Fibroblast of upper back skin (primary cell): ENCODE measurements at regions not wholly inside any gene's neighbourhood (a gene's known extent, or its start where the extent isn't known, plus 50 kb on each side); places are given as distances from the start of the nearest gene placed in this dataset.

Experiments used
- DNase-seq: peaks from one replicate; pipeline ENCODE4 v3.0.0-alpha.2; 2013

DNA sequence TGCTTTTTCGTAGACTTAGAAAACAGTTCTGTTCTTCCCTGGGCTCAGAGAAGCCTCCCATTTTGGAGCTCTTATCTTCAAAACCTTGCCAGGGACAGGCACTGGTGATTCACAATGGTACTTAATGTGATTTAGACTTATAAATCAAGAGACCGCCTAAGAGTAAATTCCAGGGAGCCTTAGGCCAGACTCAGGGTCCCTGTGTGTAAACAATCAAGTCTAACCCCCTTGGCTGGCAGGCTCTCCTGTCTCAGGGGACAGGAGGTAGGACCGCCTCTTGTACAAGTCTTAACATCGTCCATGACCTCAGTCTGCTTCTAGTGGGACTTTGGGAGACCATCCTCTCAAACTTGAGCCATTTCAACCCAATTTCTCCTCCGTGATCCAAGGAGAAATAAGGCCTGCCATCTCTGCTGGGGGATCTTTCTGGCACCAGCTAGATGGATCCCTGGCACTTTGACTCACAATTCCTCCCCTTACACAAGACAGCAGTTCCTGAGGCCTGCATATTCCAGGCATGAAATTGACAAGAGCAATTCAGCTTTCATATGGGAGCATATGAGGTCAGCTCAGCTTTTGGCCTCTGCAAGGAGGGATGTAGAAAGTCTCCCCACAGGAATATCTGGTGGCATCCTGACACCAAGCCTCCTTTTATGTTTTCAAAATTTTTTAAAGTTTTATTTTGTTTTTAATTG lies 487.0 kb downstream of the TNS1 start:
- DNase-seq, result no peak

DNA sequence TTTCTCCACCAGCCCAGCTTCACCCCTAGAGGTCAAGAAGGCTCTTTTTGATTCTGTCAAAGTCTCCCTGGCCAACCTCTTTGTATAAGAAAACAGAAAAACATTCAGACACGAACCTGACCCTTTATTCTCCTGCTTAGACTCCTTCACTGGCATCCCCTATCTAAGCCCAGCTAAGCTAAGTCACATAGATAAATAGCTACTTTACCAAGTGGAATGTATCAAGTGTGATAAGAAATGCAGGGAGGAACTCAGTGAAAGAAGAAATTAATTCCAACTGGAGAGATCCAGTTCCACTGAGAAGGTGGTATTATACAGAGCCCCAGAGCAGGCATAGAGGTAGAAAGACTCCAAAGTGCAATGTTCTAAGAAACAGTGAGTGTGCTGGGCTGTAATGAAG lies 489.5 kb downstream of the TNS1 start:
- DNase-seq, result no peak

DNA sequence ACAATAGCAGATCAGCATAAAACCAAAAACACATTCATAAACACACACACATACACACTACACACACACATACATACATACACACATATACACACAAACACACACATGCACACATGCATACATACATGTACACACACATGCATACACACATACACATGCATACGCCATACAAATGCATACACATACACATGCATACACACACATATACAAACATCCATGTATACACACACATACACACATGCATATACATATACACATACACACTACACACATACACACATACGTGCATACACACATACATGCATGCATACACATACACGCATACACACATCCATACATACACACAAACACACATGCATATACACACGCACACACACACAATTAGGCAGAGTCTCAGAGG lies 490.1 kb downstream of the TNS1 start:
- DNase-seq, result no peak

DNA sequence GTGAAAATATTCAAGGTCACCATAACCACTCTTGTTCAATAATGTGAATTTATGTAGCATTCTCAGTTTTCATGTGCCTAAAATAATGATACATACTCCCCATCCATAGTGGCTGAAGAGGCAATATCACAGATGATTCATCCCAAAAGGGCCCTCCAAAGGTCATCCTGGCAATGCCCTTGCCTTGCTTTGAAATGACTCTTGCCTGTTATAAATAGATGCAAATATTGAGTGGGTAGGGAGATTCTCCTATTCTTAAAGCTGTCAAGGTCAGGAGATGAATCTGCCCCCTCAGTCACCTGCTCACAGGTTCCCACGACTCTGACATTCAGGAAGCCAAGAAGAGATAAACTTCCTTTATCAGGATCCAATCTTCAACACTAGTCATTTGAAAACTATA lies 490.5 kb downstream of the TNS1 start:
- DNase-seq, result no peak

DNA sequence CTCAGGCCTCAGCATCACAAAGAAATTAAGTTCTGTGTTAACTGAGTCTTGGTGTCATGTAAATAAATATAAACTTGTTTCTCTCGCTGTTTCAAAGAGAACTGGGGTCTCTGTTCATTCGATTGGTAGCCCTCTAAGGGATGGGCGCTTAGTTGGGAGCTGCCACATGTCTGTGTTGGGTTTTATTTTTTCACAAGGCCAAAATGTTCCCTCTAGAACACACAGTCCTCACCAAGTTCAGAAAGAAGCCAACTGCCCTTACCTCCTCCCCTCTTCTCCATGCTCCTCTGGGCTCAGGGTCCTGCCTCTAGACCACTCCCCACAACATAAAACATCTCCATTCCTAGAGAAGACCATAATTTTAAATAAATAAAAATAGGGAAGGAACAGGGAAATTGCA lies 490.9 kb downstream of the TNS1 start:
- no peak for DNase-seq

DNA sequence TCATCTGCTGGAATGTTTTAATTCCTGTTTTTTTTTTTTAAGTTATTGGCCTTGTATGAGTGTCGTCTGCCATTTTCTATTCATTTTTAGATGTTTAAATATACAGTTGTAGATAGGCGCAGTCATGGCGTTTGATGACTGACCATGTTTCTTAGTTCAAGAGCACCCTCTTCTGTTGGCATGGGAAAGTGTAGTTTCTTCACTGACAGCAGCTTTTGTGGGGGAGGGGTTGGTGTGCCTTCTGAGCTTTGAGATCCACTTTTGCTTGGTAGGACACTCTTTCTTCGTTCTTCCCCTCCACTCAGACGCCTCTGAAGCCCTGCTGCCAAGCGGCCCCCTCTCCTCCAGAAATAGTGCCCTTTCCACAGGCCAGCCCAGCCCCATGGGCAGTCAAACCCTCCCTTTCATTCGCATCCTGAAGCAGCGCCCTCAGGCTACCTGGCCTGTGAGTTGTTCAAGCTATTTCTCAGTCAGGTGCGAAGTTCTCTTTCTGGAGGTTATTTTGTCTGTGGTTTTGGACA lies 492.0 kb downstream of the TNS1 start:
- peak; percentile 89 for DNase-seq

DNA sequence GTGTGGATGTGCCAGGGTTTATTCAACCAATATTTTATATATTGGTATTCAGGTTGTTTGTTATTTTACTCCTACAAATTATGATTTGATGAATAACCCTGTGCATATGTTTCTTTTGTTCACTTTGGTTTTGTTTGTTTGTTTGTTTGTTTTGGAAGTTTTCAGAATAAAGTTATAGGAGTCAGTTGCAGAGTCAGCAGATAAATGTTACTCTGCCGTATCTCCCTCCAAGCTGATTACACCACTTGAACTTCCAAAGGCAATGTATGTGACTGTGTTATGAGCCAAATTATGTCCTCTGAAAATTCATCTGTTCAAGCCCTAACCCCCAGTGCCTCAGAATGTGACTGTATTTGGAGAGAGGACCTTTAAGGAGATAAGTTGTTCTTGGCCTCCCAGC lies 497.5 kb downstream of the TNS1 start:
- DNase-seq, result no peak

DNA sequence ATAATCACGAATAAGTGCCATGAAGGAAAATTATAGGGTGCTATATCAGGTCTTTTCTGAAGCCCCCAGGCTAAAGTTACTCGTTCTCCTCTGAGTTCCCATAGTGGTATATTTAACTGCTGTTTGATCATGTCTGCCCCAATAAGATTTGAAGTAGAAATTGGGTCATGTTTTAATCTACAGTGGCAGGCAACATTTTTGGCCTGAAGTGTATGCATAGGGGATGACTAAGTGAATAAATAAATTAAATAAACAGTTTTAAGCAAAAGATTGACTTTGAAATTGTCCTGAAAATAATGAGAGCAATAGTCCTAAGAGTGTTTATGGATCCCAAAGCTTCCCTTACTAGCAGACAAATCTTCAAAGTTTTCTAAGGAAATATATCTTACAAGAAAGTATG lies 500.9 kb downstream of the TNS1 start:
- DNase-seq, result no peak

DNA sequence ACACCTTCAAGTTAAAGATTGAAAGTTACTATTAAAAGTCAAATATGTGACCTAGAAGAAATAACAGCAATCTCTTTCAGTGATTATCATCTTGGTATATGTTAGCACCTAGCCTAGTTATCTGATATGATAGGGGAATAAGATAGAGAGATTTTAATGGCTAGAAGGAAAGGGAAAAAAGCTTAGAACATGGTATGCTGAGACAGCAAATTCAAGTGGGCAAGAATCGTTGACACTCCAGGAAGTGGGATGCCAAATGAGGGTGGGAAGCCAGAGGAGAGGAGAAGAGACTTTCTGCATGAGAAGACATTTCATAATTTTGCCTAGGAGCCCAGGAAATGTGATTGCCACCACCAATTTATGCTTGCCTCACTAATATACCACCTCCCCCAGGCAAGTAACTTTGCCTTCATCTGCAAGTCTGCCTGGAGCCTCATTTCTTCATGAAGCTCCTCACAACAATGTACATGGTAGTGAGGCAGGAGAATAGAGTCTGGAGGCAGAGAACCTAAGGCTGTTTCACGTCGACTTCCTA lies 504.9 kb downstream of the TNS1 start:
- no peak for DNase-seq

DNA sequence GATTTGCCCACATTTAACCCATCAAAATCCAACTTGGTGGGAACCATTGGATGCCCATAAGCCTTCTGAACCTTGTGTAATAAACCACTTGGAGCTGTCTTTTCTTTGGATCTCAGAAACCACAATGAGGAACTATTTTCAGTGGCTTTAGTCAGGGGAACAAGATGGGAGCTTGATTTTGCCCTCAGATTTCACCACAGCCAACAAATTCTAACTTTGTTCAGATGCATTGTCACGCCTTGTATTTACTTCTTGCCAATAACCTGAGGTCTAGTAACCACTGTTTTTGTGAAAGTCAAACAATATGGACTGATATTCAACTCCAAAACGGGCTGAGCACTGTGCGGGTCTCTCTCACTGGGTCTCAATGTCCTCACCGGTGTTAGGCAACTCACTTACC lies 508.2 kb downstream of the TNS1 start:
- no peak for DNase-seq

DNA sequence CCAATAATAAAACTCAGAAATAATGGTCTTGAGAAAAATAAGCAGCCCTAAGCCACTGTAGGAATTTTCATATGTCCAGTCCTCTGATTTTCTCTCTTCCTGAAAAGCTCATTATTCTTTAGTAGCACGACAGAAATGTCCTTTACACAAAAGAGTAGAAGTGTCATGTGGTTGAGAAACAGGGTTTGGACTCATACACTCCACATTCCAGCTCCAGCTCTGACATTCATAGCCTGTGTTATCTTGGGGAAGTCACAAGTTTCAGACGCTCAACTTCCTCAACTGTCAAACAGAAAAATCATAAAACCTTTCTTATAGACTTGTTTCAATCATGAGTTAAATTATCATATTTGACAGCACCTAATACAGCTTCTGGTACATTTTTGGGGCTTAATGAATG lies 511.5 kb downstream of the TNS1 start:
- no peak for DNase-seq

DNA sequence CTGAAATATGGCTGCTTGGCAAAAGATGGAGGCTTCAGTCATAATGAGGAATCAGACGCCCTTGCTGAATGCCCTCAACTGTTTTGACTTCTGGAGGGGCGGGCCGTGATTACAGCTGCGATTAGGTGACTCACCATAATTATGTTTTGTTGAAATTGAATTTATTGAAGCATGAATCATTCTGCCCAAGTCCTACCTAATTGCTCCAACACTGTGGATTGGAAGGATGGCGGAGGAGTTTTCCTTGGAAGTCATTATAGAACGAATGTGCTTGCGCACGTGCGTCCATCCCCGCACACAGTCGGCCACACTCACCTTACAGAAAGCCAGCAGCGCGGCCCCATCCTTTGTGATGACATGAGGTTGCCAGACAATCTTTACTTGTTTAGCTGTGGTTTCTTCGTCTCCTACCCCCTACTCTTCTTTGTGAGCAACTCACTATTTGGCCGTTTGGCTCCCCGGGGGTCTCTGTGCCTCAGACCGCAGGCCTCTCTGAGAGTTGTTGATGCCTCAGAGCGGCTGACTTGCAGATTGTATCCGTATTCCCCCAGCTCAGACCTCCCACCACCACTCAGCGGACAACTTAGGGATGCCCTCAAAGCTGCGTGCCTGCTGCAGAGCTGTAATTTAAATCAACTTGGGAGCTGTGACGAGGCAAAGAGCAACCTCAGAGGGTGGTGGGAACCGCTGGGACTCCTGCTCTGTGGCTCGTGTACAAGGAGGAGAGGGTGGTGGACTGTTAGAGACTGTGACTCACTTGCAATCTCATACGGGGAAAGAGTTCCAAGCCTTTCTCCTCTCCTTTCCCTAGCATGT lies 513.4 kb downstream of the TNS1 start:
- DNase-seq, result peak; percentile 83

DNA sequence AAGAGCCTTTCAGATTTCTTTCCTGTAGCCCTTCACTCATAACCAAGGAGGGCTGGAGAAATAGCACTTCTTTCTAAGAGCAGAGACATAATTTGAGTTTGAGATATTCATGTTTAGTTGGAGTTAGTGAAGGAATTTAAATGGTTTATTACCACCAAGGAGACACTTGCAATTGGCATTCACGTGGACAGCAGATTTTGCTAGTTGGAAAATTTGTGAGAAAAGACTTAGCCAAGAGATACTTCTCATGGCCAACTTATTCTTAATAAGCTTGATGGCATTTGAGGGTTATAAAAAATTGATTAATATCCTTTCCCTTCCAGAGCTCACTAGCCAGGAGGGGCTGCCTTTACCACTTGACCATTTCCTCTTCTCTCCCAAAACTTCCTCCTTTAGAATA lies 518.7 kb downstream of the TNS1 start:
- DNase-seq, result no peak

DNA sequence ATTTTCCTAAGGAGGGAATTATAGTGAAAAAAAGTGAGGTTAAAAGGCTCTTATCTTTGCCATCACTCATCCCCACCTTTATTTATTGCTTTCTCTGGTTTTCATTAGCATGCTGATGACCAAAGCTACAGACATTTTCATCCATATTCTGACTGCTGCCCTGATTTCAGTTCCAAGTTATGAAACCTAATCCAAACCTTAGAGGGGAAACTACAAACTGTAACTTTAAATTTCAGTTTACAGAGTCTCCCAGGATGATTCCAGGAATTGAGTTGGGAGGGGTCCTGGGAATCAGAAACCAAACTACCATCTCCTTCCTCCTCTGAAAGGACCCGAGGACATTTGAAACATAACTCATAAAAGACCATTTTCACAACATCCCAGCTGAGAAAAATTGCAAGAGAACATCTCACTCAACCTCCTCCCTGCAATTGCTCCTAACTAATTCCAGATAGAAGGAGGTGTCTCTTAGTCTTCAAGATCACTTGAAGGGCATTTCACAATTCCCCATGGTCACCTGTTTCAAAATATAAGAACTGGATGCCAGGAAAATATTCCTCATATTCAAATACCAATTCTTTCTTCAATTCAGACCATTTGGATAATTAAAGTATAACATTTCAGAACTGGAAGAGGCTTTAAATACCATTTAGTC lies 520.6 kb downstream of the TNS1 start:
- peak; percentile 62 for DNase-seq

DNA sequence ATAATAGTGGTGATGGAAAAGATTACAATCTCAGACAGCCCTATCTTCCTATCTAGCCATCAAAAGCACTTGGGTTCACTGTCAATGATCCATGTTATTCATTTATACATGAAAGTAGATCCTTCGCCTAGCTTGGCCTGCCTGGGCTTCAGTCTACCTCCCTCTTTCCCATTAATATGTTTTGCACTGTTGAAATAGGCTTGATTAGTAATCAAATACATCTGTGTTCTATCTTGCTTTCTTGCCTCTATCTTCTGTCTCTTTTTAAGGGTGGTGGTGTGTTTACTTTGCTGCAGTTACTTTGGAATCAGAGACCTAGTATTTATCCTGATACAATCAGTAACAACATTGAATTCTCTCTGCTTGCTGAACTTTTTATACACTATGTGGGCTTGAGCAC lies 521.2 kb downstream of the TNS1 start:
- no peak for DNase-seq

DNA sequence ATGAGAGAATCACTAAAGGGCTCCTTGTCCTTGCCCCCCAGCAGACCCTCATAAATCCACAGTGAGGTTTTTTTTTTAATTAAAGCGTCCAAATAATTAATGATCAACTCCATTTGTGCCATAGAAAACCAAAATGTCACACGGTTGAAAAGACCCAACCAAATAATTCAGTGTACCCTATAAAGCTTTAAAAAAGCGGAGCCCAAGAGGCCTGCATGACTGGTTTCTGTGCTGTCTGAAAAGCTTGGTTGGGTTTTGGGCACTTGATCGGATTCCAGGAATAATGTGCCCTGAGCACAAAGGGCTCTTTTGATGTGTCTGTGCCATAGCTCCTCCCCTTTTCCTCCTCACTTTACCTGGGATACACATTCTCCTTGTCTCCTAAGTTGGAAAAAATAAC lies 523.2 kb downstream of the TNS1 start:
- no peak for DNase-seq

DNA sequence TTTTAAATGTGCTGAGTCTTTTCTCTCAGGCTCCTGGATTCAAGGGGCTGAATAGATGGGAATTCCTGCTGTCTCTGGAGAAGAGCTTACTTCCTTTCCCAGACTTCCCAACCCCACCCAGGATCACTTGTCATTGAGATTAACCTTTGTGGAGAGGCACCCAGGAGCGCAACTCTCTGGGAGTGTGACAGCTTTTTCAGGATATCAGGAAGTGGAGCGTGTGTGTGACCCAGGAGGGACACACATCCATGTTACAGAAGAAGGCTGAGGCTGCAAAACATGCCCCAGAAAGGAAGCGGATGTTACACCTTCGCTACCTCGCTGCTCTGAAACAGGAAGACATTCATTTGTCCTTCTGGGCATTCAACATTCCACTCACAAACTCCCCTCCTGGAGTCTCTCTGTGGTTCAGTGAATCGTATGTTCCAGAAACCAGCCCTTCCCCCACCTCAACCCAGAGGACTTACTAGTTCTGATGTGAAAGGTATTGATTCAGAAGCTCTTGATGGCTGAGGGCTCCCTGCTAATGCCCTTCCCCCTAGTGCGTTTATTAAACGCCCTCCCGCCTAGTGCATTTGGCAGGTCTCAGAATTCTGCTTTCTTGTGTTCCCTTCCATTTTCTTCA lies 523.9 kb downstream of the TNS1 start:
- no peak for DNase-seq

DNA sequence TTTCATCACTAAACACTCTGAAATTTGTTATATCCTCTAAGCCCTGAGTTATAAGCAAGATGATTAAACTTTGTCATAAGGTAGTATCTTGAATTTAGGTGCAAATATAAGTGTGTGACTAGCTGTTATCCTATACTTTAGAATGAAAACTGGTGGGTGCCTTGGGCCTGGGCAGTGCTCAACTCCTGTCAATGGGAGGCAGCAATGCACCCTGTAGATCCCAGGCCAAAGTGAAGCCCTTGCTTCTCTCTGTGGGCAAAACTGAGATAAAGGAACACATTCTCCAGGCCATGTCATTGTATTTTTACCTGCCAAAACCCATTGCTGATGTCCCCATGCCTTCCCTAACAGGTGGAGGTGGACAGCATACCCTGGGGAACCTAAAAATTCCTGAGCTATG lies 525.2 kb downstream of the TNS1 start:
- DNase-seq, result no peak

DNA sequence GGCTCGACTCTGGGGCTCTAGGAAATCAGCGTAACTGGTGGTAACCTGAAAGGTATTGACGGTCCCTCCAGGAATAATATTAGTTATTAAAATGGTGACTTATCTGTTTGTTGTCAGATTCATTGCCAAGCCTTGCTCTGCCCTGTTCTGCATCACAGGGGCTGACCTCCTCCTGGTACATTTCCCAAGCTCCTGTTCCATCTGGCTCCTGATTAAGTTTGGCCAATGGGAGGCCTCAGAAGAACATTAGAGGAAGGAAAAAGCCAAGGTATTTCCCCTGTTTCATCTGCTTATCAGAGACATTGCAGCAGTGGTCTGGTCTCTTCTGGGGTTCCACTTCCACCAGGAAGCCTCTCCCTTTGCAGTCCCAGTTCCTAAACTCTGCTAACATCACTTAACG lies 527.0 kb downstream of the TNS1 start:
- DNase-seq, result no peak

DNA sequence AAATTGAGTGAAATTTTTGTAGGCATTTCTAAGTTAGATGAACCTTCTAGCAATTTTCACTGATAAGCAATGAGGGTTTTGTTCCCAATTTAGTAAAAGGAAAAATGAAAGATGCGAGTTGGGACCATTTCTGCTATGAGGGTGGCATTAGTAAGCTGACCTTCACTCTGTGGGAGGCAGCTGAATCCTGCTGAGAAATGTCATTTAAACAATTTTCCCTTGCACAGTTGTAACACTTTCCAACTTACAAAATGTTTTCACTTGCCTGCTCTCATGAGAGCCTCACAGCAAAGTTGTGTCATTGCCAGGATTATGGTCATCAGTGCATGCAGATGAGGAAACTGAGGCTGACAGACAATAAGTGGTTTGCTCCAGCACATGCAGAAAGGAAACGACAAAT lies 527.7 kb downstream of the TNS1 start:
- no peak for DNase-seq

DNA sequence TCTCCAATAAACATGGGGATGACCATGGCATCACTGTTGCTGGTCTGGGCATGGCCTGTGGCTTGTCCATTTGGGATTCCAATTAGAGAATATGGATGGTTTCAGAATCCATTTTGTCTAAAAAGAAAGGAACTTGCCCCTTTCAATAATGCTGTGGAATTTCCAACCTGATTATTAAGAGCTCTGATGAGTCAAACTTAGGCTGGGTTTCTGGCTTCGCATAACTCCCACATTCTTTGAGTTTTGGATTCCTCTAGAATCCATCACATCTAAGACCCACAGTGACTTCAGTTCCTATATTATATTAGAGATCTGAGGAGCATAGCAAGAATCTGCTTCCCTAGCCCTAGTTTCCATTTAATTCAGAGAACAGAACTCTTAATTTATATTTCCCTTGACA lies 531.5 kb downstream of the TNS1 start:
- peak; percentile 87 for DNase-seq

DNA sequence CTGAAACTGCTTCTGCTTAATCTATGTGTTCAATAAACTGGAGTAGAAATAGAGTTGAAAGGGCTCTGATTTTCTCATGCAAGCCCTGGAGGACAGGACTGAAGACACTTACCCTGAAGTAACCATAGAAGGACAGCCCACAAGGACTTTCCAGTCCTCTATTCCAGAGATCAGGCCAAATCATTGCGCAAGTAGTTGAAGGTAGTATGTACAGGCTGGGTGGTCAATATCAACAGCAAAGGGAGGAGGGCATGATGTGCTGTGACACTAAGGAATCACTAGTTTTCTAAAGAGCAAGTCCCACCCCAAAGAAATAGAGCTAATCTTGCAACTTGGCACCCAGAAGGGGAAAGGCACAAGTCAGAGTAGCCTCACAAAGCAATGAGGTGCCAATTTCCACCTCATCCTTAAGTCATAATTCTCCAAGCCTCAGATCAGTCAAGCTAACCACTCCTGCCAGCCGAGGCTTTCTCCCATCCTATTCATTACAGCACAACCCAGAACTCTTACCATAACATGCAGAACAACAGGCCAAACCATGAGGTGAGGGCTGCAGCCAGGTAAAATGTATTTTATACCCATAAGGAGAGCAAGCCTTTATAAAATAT lies 533.5 kb downstream of the TNS1 start:
- DNase-seq, result no peak
